BJ (cell line): ENCODE measurements at regions not wholly inside any gene's neighbourhood (a gene's known extent, or its start where the extent isn't known, plus 50 kb on each side); places are given as distances from the start of the nearest gene placed in this dataset.

ENCODE experiments used
- CTCF ChIA-PET: fragments of 350-600 bp; formaldehyde crosslinking; extraction: SDS; loops from one replicate; lab custom pipeline; 2021; ENCODE audit warnings: antibody characterized with exemption, inconsistent platforms; lab: Yijun Ruan, JAX
- POLR2A ChIA-PET: fragments of 300-600 bp; sonication (Branson Sonifier 250); formaldehyde crosslinking; extraction: SDS; loops from one replicate; lab custom pipeline; 2021; ENCODE audit warnings: antibody characterized with exemption; lab: Charles Lee
- DNase-seq: peaks from one replicate; pipeline ENCODE4 v3.0.0-alpha.2; 2011; ENCODE audit warnings: low read depth
- H3K27me3 ChIP-seq: 2 replicates; pipeline ENCODE4 v1.6.0; 2011; ENCODE audit warnings: low read length; ENCODE audit not compliant: control insufficient read depth, insufficient read depth
- H3K36me3 ChIP-seq: 2 replicates; pipeline ENCODE4 v1.5.1; 2011; ENCODE audit warnings: low read length; ENCODE audit not compliant: control insufficient read depth, insufficient read depth
- H3K4me3 ChIP-seq: 2 replicates; pipeline ENCODE4 v1.5.1; 2011; ENCODE audit warnings: low read depth, mild to moderate bottlenecking, control low read depth, low read length
- TF ChIP-seq, protein P1 (sequence below): IDR thresholded peaks from 2 replicates; pipeline ENCODE4 v1.5.1; 2011; ENCODE audit warnings: low read depth, mild to moderate bottlenecking, control low read depth, inconsistent platforms, low read length, moderate library complexity; ENCODE audit not compliant: insufficient read depth

DNA sequence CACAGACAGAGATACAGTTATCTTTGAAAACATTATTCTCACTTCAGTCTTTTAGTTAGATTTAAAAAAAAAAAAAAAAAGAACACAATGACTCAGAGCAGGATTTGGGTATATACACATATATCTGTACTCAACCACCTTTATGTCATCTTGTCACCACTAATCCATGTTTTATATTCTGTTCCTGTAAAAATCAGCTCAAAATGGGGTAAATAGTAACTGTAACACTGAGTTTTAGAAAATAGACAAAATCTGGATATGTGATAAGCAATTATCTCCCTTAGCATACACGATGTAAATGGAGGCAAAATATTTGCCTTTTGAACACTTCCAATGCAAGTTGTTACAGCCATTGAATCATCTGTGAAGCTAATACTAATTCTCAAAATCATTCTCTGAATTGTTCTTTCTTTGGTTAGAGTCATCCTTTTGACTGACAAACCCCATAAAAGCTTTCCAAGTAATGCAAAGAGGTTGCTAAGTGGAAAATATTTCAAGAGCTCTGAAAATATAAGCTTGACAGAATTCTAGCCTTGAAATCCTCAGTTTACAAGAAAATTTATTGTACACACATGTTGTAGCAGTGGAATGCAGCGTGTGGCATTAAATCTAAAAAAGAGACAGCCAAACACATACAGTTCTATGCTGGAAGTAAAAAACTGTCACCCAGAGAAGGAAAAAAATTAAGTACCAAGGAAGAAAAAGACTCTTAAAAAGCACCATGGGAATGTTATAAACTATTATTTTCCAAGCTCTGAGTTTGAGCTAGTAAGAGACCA lies 502.2 kb upstream of the PHF14 start:
- ChIA-PET CTCF (interaction anchor here (0.6 kb wide), 1 partner anchor 107 kb away, joined by 3 read pairs; no protein-coding TSS in a partner anchor), POLR2A (no interaction called here)
- H3K36me3 ChIP-seq, result no peaks in the 10 kb centered on the region
- no peak for DNase-seq
- H3K4me3 ChIP-seq, result no peak overlapping the region
- H3K27me3 ChIP-seq, result no peaks in the 10 kb centered on the region
- TF ChIP-seq, protein P1, sequence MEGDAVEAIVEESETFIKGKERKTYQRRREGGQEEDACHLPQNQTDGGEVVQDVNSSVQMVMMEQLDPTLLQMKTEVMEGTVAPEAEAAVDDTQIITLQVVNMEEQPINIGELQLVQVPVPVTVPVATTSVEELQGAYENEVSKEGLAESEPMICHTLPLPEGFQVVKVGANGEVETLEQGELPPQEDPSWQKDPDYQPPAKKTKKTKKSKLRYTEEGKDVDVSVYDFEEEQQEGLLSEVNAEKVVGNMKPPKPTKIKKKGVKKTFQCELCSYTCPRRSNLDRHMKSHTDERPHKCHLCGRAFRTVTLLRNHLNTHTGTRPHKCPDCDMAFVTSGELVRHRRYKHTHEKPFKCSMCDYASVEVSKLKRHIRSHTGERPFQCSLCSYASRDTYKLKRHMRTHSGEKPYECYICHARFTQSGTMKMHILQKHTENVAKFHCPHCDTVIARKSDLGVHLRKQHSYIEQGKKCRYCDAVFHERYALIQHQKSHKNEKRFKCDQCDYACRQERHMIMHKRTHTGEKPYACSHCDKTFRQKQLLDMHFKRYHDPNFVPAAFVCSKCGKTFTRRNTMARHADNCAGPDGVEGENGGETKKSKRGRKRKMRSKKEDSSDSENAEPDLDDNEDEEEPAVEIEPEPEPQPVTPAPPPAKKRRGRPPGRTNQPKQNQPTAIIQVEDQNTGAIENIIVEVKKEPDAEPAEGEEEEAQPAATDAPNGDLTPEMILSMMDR, result no peak

GRCh38 chr7:10472115-10472514 lies 501.6 kb upstream of the PHF14 start:
- POLR2A ChIA-PET, result no interaction called here

DNA sequence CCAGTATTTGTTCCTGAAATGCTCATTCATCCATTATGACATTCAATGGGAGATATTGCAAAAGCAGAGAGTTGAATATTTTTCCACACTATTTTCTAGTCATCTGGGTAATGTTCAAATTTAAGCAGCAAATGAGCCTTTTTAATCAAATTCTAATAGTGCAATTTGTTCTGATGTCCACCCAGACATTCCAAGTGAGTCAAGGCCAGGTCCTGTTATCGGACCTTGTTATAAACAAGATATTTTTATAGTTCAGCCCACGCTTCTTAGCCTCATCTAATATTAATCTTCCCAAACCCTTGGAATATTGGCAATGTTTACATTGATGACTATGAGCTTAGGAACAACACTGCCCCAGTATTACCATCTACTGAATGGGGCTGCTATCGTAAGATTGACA lies 500.1 kb upstream of the PHF14 start:
- ChIA-PET POLR2A (no interaction called here), CTCF (no interaction called here)
- Histone ChIP-seq H3K36me3 (no peaks in the 10 kb centered on the region), H3K27me3 (no peaks in the 10 kb centered on the region), H3K4me3 (no peak overlapping the region)
- no peak for DNase-seq
- TF ChIP-seq, protein P1, result no peak

More at GRCh38 chr7:10472115-10472514, 501.6 kb upstream of the PHF14 start:
- H3K27me3 ChIP-seq, result no peaks in the 10 kb centered on the region
- no peaks in the 10 kb centered on the region for H3K36me3 ChIP-seq
- H3K4me3 ChIP-seq, result no peak overlapping the region
- CTCF ChIA-PET, result interaction anchor here (0.6 kb wide), 1 partner anchor 108 kb away, joined by 3 read pairs; no protein-coding TSS in a partner anchor
- DNase-seq, result no peak
- TF ChIP-seq, protein P1, result no peak

GRCh38 chr7:10474048-10474447 lies 499.6 kb upstream of the PHF14 start:
- TF ChIP-seq, protein P1, result no peak

DNA sequence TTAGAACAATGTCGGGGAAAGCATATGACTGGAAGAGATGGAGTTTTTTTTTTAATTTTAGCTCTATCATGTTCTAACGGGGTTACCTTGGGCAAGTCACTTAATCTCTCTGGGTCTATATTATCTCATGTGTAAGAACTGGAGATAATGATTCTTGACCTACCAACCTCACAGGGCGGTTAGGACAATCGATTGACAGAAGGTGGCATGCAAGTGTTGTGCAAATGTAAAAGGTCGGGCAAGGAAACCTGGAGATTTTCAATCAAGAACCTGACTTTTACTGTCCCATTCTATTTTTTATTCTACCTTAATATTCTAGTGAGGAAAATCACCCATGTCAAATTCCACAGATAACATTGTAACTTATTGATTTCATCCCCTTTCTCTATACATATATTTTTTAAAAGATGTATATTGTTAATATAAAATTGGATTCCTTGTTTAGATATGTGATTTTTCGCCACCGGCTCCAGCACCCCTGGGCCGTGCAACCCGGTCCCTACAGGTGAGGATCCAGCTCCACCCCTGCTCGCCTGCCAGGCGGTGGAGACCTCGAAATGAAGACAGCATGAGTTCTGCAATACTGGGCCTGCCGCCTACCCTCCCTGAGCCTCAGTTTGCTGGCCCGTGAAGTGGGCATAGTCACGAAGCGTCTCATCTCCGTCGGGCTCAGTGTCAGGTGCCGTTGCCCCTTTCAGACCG lies 497.6 kb upstream of the PHF14 start:
- H3K27me3 ChIP-seq, result no peaks in the 10 kb centered on the region
- H3K4me3 ChIP-seq, result no peak overlapping the region
- H3K36me3 ChIP-seq, result no peaks in the 10 kb centered on the region
- ChIA-PET CTCF (no interaction called here), POLR2A (no interaction called here)
- DNase-seq, result no peak
- TF ChIP-seq, protein P1, result no peak

More at GRCh38 chr7:10474048-10474447, 499.6 kb upstream of the PHF14 start:
- no peaks in the 10 kb centered on the region for H3K36me3 ChIP-seq
- POLR2A ChIA-PET, result no interaction called here
- no peak overlapping the region for H3K4me3 ChIP-seq
- CTCF ChIA-PET, result no interaction called here
- no peak for DNase-seq
- H3K27me3 ChIP-seq, result no peaks in the 10 kb centered on the region
